EL (cell line): ENCODE measurements at regions not wholly inside any gene's neighbourhood (a gene's known extent, or its start where the extent isn't known, plus 50 kb on each side); places are given as distances from the start of the nearest gene placed in this dataset.
A peak's percentile ranks its signal among the peaks of the same experiment; 100 is the strongest.
"Not testable (repeated sequence)": the region's sequence is repeated elsewhere in the genome, so short reads cannot be mapped to it uniquely, and the experiment has no call there.

Source experiments
- DNase-seq: peaks from one replicate; pipeline ENCODE4 v3.0.0-alpha.2; 2016

GRCh38 chr5:174828804-174829510 is 104.6 kb downstream of the MSX2 start:
- DNase-seq, result peak; percentile 32

GRCh38 chr5:174827558-174827957 is 103.2 kb downstream of the MSX2 start:
- peak; percentile 63 for DNase-seq

DNA sequence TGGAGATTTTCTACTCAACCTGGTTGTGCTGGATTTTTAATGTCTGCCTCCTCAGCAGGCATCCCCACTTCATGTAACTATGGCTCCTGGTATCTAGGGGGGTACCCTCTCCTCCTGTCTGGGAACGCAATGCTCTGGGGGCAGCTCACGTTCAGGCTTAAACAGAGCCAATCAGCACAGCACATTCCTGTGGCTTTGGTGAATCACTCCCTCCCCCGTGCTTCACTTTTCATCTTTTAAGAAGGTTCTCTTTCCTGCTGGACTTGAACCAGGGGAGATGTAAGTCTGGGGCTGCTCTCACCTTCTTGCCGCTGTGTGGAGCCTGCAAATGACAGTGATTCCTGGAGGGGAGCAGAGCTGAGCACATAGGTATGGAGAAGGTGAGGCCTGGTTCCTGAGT is 101.2 kb downstream of the MSX2 start:
- peak; percentile 67 for DNase-seq

DNA sequence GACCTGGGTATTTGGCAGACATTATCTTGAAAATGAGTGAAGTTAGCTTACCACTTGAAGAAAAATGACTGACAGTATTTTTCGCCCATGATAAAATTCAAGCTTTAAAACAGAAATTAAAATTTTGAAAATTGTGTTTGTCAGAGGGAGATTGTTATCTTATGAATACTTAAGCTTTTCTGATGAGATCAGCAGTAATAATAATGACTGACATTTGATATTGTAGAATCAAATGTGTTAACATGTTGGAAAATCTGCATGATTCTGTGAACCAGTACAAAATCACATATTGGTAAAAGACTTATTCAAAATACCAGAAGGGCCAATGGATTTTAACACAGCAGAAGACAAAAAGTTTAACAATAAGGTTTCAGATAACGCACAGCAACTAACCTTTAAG is 94.0 kb downstream of the MSX2 start:
- DNase-seq, result no peak

- DNase-seq, result no peak
Observed at GRCh38 chr5:174817610-174818009, 93.2 kb downstream of the MSX2 start.

- peak; percentile 9 for DNase-seq
Observed at GRCh38 chr5:174816858-174817257, 92.5 kb downstream of the MSX2 start.

DNA sequence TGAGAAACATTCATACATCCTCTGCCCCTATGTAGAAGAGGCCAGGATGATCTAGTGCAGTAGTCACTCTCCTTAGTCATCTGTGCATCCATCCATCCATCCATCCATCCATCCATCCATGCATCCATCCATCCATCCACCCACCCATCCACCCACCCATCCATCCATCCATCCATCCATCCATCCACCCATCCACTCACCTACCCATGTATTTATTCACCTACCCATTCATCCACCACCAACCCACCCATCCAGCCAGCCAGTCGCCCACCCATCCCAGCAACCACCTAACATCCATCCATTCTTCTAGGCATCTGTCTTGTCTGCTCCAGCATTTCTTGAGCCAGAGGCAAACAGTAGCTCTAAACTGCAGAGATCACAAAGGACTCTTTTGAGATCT is 87.1 kb downstream of the MSX2 start:
- DNase-seq, result no peak

DNA sequence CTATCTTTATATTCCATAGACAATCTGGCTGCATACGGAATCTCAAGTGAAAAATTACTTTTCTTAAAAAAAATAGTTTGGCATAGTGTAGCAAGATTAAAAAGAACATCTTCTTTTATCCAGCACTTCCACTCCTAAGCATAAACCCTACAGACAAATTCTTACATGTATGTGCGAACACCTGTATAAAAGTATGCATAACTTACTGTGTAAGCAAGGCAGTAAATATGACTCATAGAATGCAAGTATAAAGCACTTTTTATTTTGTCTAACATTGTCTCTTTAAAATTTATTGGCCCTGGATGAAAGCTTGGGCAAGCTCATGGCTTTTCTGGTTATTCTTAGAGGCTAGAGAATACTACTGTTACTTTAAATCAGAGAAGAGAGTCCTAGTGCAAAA is 86.4 kb downstream of the MSX2 start:
- no peak for DNase-seq

DNA sequence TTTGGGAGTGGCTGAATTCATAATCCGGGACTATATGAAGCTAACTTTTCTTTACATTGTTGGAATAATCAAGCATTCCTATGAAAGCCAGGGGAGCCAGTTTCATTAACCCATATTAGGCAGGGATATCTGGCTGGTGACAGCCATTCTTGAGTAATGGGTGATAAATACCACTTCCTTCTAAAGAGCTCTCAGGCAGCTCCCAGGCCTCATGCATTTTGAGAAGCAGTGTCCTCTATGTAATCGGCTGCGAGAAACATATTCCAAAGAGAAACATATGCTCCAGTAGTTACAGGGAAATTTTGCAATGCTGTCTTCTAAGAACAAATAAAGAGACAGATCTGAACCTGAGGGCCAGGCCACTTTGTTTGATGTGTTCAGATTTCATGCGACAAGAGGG is 83.1 kb downstream of the MSX2 start:
- DNase-seq, result no peak

DNA sequence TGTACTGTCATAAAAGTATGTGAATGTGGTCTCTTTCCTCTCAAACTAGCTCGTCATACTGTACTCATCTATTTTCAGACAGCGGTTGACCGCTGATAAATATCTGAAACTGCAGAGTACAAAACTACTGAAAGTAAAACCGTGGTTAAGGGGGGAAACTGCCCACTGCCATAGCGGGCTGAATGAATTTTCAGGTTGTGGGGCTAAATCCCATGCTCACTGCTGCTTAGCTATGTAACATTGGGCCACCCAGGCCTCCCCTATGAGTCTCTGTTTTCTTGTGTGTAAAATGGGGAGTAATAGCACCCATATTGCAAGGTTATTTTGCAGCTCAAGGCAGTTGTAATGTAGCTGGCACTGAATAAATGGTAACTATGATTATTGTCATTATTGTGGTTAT is 82.3 kb downstream of the MSX2 start:
- DNase-seq, result no peak

DNA sequence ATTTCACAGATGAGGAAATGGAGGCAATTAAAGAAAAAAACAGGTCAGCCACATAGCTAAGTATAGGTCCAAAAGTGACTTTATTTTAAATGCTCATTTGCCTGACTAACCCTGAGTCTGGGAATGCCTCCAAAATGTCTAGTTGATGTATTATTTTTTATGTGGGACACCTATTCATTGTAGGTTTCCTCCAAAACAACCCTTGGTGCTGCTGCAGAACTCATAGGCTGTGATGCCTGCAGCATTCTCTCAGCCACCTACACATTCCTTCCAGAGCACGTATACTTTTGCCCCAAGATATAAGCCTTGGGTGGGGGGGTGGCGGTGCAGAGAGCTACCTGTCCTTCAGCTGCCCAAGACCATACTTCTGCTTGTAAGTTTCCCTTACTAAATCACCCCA is 77.4 kb downstream of the MSX2 start:
- no peak for DNase-seq

DNA sequence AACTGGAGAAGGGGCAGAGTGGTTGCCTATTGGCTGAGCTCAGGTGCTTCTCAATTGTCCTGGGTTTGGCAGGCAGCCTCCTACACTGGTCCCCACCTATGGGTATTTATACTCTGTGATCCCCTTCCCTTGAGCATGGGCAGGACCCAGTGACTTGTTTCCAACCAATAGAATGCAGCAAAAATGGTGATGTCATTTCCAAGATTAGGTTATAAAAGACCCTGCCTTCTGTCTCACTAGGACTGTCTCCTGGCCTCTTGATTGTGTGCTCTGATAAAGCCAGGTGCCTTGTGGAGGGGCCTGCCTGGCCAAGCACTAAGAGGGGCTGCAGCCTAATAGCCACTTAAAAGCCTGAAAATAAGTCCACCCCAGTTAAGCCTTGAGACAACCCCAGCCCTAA is 76.1 kb downstream of the MSX2 start:
- no peak for DNase-seq

DNA sequence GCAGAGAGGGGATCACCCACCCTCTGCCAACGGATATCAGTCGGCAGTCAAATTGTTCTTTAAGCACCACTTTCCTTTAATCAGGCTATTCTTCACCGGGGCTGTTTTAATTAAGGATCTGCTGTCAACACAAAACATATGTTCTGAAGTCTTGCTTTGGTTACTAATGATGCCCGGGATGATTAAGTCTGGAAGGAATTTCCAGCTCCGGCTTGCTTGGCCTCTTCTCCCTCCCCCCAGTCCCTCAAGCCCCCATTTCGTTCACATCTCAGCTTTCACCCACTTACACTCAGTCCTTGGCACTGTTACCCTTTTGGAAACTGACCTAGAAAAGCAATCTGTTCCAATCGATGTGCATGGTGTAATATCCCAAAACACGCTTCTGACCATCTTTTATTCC is 74.7 kb downstream of the MSX2 start:
- peak; percentile 54 for DNase-seq

- no peak for DNase-seq
Observed at GRCh38 chr5:174798551-174798951, 74.2 kb downstream of the MSX2 start.

DNA sequence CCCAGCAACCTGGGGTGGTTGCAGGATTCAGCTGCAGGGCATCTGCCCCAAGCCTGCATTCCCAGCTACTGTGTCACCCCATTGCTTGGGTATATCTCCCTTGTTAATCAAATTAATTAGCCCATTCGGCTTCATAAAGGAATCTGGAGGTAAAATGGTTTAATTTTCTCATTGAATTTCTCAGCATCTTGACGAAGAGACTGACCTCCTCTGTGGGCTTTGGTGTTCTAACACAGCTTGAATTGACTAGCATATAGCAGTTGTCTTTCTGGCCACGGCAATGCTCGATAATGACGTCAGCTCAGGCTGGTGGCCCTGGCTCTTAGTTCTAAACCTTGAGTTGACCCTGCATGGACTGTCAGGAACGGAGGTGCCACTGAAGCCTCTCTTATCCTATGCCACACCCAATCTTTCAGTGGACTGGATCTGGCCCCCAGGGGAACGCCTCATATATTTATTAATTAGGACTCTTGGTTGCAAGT is 72.4 kb downstream of the MSX2 start:
- peak; percentile 29 for DNase-seq

GRCh38 chr5:174794931-174795672 is 70.7 kb downstream of the MSX2 start:
- peak; percentile 37 for DNase-seq

DNA sequence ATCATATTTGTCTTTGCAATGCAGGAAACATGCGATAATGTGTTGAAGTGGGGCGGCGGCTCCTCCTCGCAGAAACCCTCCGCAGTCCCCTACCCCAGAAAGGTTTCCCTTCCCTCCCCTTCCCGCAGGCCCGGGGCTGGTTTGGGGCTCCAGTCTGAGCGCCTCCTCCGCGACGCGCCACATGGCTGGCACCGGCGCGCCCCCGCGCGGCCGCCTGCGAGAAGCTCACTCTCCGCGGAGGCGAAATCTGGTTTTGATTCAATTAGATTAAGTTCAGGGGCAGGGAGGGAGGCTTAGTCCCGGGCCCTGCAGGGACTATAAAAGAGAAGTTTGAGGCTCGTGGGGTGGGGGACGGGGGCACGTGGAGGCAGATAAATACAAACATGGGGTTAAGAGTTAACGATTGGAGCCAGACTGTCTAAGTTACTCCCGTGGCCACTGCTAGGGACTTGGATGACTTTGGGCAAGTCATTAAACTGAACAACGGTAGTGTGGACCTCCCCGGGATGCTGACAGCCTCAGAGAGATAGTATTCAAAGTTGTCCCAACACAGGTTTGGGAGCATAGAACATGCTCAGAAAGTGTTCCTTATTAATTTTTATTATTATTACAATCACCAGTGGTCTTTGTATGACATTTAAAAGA is 69.4 kb downstream of the MSX2 start:
- DNase-seq, result peak; percentile 51

- DNase-seq, result no peak
Observed at GRCh38 chr5:174793076-174793475, 68.7 kb downstream of the MSX2 start.

- not testable (repeated sequence) for DNase-seq
Observed at GRCh38 chr5:174792265-174792664, 67.9 kb downstream of the MSX2 start.

DNA sequence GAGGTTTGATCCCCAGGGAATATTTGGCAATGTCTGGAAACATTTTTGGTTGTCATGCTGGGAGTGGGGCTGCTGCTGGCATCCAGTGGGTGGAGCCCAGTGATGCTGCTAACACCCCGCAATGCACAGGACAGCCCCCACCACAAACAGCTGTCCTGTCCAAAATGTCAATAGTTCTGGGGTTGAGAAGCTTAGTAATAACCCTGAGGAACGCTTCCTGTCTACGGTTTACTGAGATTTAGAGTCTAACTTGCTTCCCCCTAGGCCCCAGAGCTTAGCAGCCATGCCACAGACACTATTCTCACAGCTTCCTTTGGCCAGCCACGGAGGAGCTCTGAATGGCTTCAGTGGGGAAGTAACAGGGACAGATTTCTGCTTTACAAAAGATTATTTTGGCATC is 66.5 kb downstream of the MSX2 start:
- DNase-seq, result no peak

GRCh38 chr5:174789596-174789995 is 65.2 kb downstream of the MSX2 start:
- DNase-seq, result no peak

- DNase-seq, result no peak
Observed at GRCh38 chr5:174785120-174785680, 60.8 kb downstream of the MSX2 start.
